HG02840 (cell line): ENCODE measurements at regions not wholly inside any gene's neighbourhood (a gene's known extent, or its start where the extent isn't known, plus 50 kb on each side); places are given as distances from the start of the nearest gene placed in this dataset.
"Not testable (repeated sequence)": the region's sequence is repeated elsewhere in the genome, so short reads cannot be mapped to it uniquely, and the experiment has no call there.

ENCODE experiments used
- ATAC-seq: cut with Tn5 transposase; IDR thresholded peaks from one replicate; pipeline ENCODE4 v1.9.1; 2021; ENCODE audit warnings: mild to moderate bottlenecking, moderate library complexity, moderate number of reproducible peaks; ENCODE audit not compliant: unreplicated experiment, low FRiP score

DNA sequence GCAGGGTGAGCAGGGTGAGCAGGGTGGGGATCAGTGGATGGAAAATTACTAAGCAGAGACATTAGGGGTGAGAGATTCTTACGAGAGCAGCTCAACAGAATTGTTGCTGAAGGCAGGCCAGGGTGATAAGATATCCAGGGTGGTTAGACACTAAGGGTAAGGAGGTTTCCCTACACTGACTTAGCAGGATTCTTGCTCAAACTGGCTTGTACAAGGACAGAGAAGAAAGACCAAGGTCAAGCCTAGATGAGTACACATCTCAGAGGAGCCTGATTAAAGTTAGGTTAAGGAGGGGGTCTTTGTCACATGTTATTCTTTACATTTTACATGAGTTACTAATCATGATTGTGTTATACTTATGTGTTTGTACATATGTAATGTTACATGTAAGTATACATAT is 262.8 kb upstream of the FANCL start:
- ATAC-seq = no peak

DNA sequence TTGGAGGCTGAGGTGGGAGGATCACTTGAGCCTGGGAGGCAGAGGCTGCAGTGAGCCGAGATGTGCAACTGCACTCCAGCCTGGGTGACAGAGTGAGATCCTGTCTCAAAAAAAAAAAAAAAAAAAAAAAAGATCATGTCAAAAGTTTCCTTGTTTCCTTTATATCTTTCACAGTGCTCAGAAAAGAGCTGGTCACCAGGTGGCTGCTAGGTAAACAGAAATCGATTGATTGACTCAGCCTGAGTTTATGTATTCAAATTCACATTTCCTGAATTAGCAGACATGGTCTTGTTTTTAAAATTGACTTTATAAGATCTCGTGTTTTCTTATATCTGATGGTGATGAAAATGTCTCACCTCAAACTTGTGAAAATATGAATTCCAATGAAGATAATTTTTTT is 261.8 kb upstream of the FANCL start:
- ATAC-seq = no peak

GRCh38 chr2:58501371-58502160 is 260.4 kb upstream of the FANCL start:
- no peak for ATAC-seq

DNA sequence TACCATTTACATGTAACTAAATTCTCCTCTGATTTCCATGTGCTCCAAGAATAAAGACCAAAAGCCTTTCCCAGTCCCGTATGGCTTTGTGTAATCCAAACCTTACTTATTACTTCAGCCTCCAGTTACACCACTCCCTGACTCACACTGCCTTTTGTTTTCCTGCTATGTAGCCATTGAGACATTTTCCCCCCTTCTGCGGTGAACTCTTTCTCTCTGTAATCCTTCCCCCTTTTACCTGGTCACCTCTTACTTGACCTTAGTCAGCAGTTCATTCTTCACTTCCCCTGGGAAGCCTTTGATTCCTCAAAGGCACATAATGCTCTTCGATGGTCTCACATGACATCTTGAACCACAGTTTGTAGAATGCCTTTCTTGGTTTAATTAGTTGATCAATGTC is 256.0 kb upstream of the FANCL start:
- ATAC-seq = no peak

DNA sequence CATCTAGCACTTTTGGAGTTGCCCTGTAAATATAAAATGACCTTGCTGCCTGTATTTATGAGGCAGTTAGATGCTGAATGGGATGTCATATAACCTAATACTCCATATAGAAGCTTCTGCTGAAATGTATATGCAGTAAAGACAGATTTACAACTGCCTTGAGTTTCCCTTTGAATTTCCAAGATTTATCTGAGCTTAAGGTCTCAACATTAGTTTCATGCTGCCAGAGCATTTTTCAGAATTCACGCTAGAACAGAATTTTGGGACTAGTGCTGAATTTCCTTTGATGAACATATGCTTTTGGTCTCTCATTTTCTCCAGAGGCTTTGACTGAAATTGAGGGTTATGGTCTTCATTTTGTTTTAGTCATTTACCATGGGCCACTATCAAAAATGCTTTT is 254.7 kb upstream of the FANCL start:
- ATAC-seq = no peak

- ATAC-seq = no peak
Observed at GRCh38 chr2:58494071-58494501, 253.0 kb upstream of the FANCL start.

GRCh38 chr2:58484629-58485028 is 243.5 kb upstream of the FANCL start:
- ATAC-seq = no peak

GRCh38 chr2:58484221-58484620 is 243.1 kb upstream of the FANCL start:
- ATAC-seq = no peak

GRCh38 chr2:58483307-58483706 is 242.2 kb upstream of the FANCL start:
- no peak for ATAC-seq

DNA sequence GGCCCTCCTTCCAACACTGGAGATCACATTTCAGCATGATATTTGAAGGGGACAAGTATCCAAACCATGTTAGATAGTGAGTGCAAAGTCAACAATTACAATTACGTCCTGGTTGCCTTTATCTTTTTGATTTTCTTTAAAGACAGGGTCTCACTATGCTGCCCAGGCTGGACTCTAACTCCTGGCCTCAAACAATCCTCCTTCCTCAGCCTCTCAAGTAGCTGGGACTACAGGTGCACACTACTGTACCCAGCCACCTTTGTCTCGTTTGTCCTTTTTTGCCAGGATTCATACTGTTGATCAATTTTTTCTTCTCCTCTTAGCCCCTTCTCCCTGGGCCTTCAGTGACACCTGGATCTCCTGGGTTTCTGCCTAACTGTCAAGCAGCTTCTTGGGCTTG is 240.5 kb upstream of the FANCL start:
- no peak for ATAC-seq

DNA sequence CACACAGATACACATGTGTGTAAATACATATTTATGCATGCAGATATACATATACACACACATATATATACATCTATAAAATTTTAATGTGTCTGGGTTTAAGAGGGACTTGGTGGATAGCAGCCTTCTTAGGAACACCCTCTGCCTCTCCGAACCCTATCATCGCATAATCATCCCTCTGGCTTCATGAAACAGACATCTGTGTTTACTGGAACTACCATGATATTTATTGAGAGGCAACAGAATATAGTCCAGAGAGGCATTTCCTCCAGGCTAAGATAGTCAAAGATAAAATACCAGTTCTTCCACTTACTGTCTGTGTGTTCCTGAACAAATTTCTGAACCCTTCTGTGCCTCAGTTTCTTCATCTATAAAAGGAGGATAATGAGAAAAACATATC is 239.0 kb upstream of the FANCL start:
- no peak for ATAC-seq

DNA sequence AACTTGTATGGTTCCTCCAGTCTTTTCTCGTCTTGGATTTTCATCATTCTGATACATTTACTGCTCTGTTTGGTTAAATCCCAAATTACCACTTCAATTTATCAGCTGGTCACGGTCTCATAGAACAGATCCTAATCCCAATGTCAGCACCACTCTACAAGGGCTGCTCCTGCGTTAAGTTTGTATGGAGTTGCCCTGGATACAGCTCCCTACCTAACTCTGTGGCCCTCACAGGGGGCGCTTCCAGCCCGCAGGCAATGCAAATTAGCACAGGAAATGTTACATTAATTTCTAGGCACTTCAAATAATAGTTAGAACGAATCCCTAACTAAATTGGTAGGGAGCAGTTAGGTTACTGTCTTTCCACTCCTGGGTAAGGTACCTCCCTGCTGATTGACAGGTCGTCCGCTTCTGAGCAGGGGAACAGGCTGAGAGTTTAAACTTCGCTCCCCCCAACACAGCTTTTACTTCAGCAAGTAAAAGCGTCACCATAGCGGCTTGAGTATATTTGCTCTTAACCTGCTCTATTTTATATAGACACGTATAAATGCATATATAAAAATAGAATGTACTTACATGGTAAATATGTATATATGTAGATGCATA is 238.5 kb upstream of the FANCL start:
- ATAC-seq = no peak

DNA sequence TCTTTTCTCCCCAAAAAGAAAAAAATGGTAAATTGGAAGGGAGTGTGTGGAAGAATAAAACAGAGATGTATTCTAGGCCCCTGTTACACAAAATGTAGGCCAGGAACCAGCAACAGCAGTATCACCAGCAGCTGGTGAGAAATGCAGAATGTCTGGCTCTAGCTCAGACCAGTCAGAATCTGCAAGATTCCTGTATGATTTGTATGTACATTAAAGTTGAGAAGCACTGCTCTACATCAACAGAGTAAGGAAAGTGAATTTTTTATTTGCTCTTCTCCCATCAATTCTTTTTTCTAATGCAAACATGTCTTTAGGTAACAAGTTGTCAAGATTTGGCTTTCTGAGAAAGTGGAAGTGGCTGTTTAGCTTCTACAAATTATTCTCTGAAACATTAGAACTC is 235.4 kb upstream of the FANCL start:
- no peak for ATAC-seq

GRCh38 chr2:58475756-58476155 is 234.6 kb upstream of the FANCL start:
- ATAC-seq = no peak

- no peak for ATAC-seq
Observed at GRCh38 chr2:58473165-58473564, 232.0 kb upstream of the FANCL start.

DNA sequence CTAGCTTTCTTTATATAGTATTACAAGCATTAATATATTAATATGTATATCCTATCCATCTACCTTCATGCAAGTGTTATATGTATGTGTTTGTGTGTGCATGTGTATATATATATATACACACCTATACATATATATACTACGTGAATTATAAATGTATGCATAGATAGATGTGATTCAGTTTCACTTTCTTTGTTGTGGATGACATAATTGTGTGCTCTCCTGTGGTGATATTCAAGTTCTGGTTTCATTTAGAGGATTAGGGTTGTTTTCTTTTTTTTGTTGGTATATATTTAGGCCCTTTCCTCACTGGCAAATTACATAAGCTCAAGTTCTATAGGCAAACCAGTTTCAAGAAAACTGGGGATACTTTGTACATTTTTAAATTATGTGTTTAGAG is 225.7 kb upstream of the FANCL start:
- ATAC-seq = no peak

GRCh38 chr2:58466021-58466420 is 224.9 kb upstream of the FANCL start:
- ATAC-seq = not testable (repeated sequence)

GRCh38 chr2:58460670-58461069 is 219.5 kb upstream of the FANCL start:
- ATAC-seq = no peak

- ATAC-seq = peak; percentile 76
Observed at GRCh38 chr2:58449286-58450010, 208.3 kb upstream of the FANCL start.

DNA sequence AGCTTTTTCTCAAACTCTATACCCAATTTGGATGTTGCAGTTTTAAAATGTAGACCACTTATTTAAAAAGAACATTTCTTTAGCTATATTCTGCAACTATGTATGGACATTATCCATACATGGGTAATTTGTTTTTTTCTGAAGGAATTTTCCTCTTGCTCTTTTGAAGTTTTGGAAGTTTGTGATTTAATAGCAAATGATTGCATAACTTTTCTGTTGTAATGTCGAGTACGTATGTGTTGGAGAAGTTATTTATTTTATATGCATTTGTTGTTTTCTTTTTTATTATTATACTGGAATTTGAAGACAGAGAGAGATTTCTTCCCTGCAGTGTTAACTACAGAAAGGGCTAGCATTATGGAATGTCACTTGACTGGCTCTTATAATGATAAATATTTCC is 207.7 kb upstream of the FANCL start:
- no peak for ATAC-seq

DNA sequence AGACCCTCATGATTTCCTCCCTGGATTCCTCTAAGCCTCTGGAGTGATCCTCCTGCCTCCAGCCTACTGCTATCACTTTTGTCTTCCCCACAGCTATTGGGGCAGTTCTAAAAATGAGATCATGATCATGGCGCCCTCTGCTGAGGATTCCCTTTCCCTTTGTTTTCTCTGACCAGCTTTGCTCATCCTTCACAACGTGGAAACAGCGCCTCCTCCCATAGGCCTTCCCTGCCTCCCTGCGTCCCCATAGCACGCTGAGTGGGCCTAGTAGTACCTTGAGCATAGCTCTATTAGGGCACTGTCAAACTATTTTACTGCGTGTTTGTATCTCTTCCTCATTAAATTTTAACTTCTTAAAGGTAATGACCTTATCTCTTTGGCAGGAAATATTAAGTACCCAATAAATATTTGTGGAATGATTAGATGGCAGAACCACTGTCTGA is 207.0 kb upstream of the FANCL start:
- ATAC-seq = peak; percentile 47

DNA sequence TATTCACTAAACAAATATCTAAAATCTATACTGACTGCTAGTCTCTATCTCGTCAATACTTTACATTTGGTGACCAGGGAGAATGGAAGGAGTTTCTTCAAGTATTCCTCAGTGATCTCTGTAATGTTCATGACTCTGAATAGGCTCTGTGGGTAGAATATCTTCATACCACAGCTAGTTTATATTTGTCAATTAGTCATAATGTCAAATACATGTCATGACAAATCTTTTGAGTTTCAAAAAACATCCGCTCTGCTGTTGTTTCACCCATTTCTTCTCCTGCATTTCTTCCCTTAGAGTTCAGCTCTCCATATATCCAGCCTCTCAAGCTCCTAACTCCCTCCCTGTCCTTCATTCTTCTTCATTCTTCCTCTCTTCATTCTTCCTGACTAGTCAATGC is 206.5 kb upstream of the FANCL start:
- no peak for ATAC-seq
